Tibial nerve (tissue), 4 donors: ENCODE measurements at regions not wholly inside any gene's neighbourhood (a gene's known extent, or its start where the extent isn't known, plus 50 kb on each side); places are given as distances from the start of the nearest gene placed in this dataset.

Experiments
- DNase-seq, 2 donors: peaks; one replicate each; pipeline ENCODE4 v3.0.0-alpha.2; 2019; ENCODE audit warnings: low spot score in 2 of 2
- H3K27ac ChIP-seq, 4 donors: fragments of 200-600 bp; sonication (generic) in 3 of 4; one replicate each; pipeline ENCODE4 v1.5.1; 2017 to 2019; ENCODE audit warnings: mild to moderate bottlenecking in 1 of 4
- H3K27me3 ChIP-seq, 2 donors: fragments of 200-600 bp; sonication (generic) in 1 of 2; one replicate each; pipeline versions ENCODE4 v1.5.1 to v1.6.0; 2017 to 2019
- H3K36me3 ChIP-seq, 3 donors: fragments of 200-600 bp; sonication (generic); one replicate each; pipeline ENCODE4 v1.5.1; 2018 to 2019
- H3K4me1 ChIP-seq, 4 donors: fragments of 200-600 bp; sonication (generic) in 3 of 4; one replicate each; pipeline ENCODE4 v1.5.1; 2017 to 2019
- H3K4me3 ChIP-seq, 4 donors: fragments of 200-600 bp; sonication (generic) in 3 of 4; one replicate each; pipeline ENCODE4 v1.5.1; 2017 to 2019; ENCODE audit warnings: mild to moderate bottlenecking in 1 of 4, moderate library complexity in 1 of 4
- H3K9me3 ChIP-seq, 4 donors: fragments of 200-600 bp; sonication (generic) in 3 of 4; one replicate each; pipeline ENCODE4 v1.5.1; 2017 to 2019
- CTCF ChIP-seq, 5 experiments: fragments of 200-600 bp in 3 of 5; fragments of 450-650 bp in 2 of 5; sonication (generic) in 3 of 5; IDR thresholded peaks; one replicate each; pipeline ENCODE4 v1.5.1; 2016 to 2019; ENCODE audit warnings: antibody characterized with exemption in 5 of 5, mild to moderate bottlenecking in 3 of 5, moderate library complexity in 2 of 5
- EP300 ChIP-seq, 2 donors: sonication (generic); formaldehyde crosslinking; IDR thresholded peaks; one replicate each; pipeline ENCODE4 v1.6.1; 2017; ENCODE audit warnings: antibody characterized with exemption in 2 of 2, mild to moderate bottlenecking in 1 of 2
- POLR2A ChIP-seq, 2 donors: fragments of 450-650 bp; IDR thresholded peaks; one replicate each; pipeline ENCODE4 v1.6.1; 2017; ENCODE audit warnings: antibody characterized with exemption in 2 of 2, mild to moderate bottlenecking in 2 of 2, moderate library complexity in 2 of 2
- WGBS, 2 donors: methylation state at CpG; one replicate each; pipeline ENCODE4 v1.1.5; 2018; 5-methylcytosine and 5-hydroxymethylcytosine counted together

GRCh38 chr10:14396411-14397048 lies 65.8 kb upstream of the FRMD4A start:
- no peaks in the 10 kb centered on the region for H3K27me3 ChIP-seq
- 56 to 76% methylated on average over 7 of the region's 7 CpGs for WGBS, 2 donors

DNA sequence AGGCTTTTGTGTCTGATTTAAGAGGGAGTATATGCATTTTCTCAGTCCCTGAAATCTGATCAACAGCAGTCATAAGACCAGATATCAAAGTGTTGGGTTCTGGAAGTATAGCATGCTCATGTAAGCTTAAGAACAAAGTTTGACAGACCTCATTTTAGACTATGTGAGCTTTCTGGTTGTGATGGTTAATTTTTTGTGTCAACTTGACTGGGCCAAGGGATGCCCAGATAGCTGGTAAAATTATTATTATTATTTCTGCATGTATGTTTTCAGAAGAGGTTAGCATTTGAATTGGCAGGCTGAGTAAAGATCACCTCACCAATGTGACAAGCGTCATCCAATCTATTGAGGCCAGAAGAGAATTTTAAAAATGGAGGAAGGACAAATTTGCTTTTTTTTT lies 63.5 kb upstream of the FRMD4A start:
- no peaks in the 10 kb centered on the region for H3K9me3 ChIP-seq
- no peaks in the 10 kb centered on the region for H3K36me3 ChIP-seq
- no peak overlapping the region for H3K27ac ChIP-seq
- H3K4me1 ChIP-seq: peaks cover 0 to 17% (median 2%) of the 10 kb centered on the region in 4 donors
- no peak for TF ChIP-seq CTCF (IDR thresholded peaks at IDR 0.05)
- TF ChIP-seq POLR2A (IDR thresholded peaks at IDR 0.05): no peak
- no peak for TF ChIP-seq EP300 (IDR thresholded peaks at IDR 0.05)
- no peaks in the 10 kb centered on the region for H3K27me3 ChIP-seq
- 90 to 93% methylated on average over 1 of the region's 1 CpG for WGBS, 2 donors
- no peak for DNase-seq
- no peak overlapping the region for H3K4me3 ChIP-seq

More at GRCh38 chr10:14396411-14397048, 65.8 kb upstream of the FRMD4A start:
- Histone ChIP-seq H3K27ac (peak overlapping the region in 3 of 4 donors; percentile 3 to 83 (median 66)), H3K4me3 (no peak overlapping the region), H3K36me3 (no peaks in the 10 kb centered on the region), H3K9me3 (no peaks in the 10 kb centered on the region), H3K4me1 (peaks cover 0 to 17% (median 2%) of the 10 kb centered on the region in 4 donors)
- no peak for TF ChIP-seq POLR2A (IDR thresholded peaks at IDR 0.05)
- TF ChIP-seq EP300 (IDR thresholded peaks at IDR 0.05): no peak
- peak in 4 of 5 experiments; percentile 17 to 32 (median 26) for TF ChIP-seq CTCF (IDR thresholded peaks at IDR 0.05)
- DNase-seq: no peak

GRCh38 chr10:14391342-14391741 lies 60.6 kb upstream of the FRMD4A start:
- Histone ChIP-seq H3K27me3 (no peaks in the 10 kb centered on the region), H3K36me3 (no peaks in the 10 kb centered on the region), H3K27ac (no peak overlapping the region), H3K4me3 (no peak overlapping the region), H3K9me3 (no peaks in the 10 kb centered on the region), H3K4me1 (peaks cover 0 to 1% (median 0%) of the 10 kb centered on the region in 4 donors)
- no peak for TF ChIP-seq POLR2A (IDR thresholded peaks at IDR 0.05)
- TF ChIP-seq CTCF (IDR thresholded peaks at IDR 0.05): no peak
- no peak for TF ChIP-seq EP300 (IDR thresholded peaks at IDR 0.05)
- WGBS, 2 donors: 78 to 84% methylated on average over 6 of the region's 6 CpGs
- DNase-seq: no peak

- DNase-seq: no peak
- H3K4me3 ChIP-seq: no peak overlapping the region
- H3K9me3 ChIP-seq: no peaks in the 10 kb centered on the region
- TF ChIP-seq CTCF (IDR thresholded peaks at IDR 0.05) (no peak), POLR2A (IDR thresholded peaks at IDR 0.05) (no peak), EP300 (IDR thresholded peaks at IDR 0.05) (no peak)
- H3K27me3 ChIP-seq: no peaks in the 10 kb centered on the region
- no peaks in the 10 kb centered on the region for H3K4me1 ChIP-seq
- H3K36me3 ChIP-seq: no peaks in the 10 kb centered on the region
- no peak overlapping the region for H3K27ac ChIP-seq
- 92 to 94% methylated on average over 2 of the region's 2 CpGs for WGBS, 2 donors
These were observed 59.4 kb upstream of the FRMD4A start for GRCh38 chr10:14389981-14390590.
